HG02973 (cell line): ENCODE measurements at regions not wholly inside any gene's neighbourhood (a gene's known extent, or its start where the extent isn't known, plus 50 kb on each side); places are given as distances from the start of the nearest gene placed in this dataset.
"Not testable (repeated sequence)": the region's sequence is repeated elsewhere in the genome, so short reads cannot be mapped to it uniquely, and the experiment has no call there.

Experiments
- ATAC-seq: cut with Tn5 transposase; IDR thresholded peaks from one replicate; pipeline ENCODE4 v1.9.1; 2021; ENCODE audit warnings: moderate library complexity; ENCODE audit not compliant: unreplicated experiment

GRCh38 chr3:18086078-18086477 is 339.1 kb downstream of the SATB1 start:
- no peak for ATAC-seq

- no peak for ATAC-seq
These were observed 339.7 kb downstream of the SATB1 start for GRCh38 chr3:18085429-18085828.

GRCh38 chr3:18083273-18083590 is 340.8 kb upstream of the TBC1D5 start:
- ATAC-seq = not testable (repeated sequence)

DNA sequence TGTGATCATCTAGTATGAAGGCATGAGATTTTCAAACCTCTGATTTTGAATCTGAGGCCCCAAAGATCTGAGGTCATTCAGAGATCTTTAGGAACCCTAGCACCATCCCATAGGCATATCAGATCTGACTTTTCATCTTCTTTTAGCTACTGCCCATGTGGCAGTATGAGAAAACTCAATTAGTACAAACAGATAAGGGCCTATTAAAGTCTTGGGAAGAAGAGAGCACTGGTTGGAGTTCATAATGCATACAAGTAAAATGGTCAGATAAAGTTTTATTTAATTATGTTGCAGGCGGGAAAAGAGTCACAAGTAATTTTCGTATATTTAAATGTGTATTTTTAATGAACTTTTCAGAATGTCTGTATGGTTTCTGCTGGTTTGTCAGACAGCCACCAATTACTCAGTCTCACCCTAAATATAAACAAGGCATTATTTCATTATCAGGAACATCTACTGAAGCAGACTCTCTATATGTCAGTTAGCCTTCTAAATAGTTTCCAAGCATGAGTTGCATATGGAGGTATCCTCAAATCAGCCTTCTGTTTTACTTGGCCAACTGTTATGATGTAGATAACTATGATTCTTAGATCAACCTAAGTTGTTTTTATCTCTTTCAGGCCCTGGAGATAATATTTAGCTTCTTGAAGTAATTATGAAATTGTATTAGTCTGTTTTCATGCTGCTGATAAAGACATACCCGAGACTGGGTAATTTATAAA is 340.3 kb upstream of the TBC1D5 start:
- ATAC-seq = no peak

DNA sequence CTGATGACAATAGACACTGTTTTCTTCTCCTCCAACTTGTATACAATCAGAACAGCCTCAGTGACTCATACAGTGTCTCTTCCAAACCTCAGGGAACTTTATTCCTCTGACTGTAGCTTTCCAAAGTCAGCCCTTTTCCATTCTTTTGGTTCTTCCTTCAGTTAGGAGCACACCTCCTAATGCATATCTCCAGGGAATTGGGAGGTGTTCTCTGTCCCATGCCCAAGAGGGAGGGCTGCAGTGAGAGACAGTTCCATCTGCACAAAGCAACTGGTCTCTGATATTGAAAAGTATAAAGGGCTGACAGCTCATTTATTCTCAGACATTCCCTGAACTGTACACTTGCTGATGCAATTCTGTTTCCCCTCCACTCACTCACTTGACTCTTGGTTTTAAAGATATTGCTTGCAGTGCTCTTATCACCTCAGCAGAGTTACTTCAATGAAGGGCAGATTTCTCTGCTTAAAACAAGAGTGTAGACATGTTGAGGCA is 337.8 kb upstream of the TBC1D5 start:
- ATAC-seq = no peak

- ATAC-seq = no peak
These were observed 337.3 kb upstream of the TBC1D5 start for GRCh38 chr3:18079739-18080138.

DNA sequence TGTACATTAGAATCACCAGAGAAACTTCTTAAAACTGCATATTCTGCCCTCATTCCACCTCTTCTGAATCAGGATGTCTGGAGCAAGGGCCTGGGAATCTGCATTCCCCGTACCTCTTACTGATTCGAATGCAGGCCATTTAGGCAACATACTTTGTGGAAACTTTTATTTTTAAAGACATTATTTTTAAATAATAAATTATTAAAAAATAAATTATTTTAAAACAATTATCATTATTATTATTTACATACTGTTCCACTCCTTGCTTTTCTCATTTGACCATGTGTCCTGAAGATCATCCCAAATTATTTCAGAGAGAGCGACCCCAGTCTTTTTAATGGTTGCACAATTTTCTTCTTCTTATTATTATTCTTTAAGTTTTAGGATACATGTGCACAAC is 336.6 kb upstream of the TBC1D5 start:
- no peak for ATAC-seq

DNA sequence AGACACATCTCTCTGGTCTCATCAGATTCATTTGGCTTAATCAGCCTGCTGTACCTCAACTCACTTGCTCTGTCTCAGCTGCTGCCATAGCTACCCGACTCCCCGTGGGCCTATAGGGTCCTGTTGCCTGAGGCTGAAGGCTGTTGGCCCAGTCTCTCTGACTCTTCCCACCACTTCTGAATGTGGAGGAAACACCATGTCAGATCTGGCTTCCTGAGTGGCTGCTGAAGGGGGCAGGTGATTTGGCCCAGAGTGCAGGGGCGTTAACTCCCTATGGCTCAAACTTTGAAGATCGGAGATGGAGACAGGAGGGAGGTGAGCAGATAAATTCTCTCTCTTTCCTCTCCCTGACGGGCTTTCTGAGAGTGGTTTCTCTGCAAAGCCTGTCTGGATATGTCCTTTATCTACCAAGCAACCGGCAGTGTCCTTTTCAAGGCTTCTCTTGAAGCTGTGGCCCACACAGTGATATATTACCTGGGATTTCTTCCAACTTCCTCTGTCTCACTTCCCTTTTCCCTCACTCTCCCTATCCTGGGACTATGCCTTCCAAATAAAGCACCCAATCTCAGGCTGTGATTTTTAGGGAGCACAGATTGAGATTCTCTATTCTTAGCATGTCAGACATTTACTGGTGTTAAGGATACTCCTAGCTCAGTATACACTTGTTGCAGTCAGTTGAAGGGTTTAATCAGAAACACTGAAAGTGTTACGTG is 334.9 kb upstream of the TBC1D5 start:
- no peak for ATAC-seq

- no peak for ATAC-seq
These were observed 333.9 kb upstream of the TBC1D5 start for GRCh38 chr3:18076301-18076700.

GRCh38 chr3:18075799-18076198 is 333.4 kb upstream of the TBC1D5 start:
- no peak for ATAC-seq

DNA sequence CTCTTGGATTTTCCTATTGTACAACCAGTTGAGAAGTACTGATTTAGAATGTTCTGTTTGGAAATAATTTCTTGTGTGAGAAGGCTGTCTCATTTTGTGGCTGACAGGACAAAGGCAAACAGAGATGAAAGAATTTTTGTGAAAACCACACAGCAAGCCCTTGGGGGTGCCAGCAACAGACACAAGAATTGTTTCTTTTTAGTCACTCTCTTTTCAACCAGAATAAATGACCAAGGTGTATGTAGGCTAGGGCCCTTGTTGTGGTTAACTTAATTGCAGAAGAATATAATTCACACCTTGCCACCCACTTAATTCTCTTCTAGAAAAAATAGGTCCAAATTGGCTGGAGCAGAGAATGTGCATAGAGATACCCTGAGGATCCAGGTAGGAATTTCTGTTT is 329.4 kb upstream of the TBC1D5 start:
- no peak for ATAC-seq

- no peak for ATAC-seq
These were observed 328.5 kb upstream of the TBC1D5 start for GRCh38 chr3:18070944-18071343.

DNA sequence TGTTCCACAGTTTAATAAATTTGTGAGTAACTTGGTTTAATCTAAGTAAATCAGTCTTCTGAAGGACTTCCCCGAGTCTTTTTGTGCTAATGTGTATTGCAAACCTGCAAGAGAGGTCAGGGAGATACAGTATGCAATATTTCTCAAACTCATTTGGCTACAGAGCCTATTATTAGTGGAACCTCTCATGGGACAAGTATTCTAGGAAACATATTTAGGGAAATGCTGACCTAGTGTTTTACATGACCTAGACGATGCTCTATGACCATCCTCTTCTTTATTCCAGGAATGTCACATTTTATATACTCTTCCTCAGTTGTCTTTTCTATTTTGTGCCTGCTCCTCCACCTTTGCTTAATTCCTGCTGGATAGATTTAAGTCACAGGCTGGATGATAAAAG is 327.8 kb upstream of the TBC1D5 start:
- ATAC-seq = no peak

DNA sequence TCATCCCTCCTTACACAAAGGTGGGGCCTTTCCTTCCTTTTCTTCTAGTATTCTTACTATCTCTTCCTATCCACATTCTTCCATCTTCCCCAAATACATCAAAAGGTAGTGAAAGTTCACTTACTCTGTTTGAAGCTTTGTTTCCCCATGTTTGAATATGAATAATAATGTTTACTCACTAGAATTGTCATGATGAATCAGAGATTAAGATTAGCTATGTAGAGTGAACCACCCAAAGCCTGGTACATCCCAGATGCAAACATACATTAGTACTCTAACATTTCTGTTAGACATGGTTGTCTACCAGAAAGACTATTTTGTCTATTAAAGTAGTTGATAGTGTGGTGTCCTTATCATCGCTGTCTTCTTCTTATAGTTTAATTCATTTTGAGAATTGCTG is 327.1 kb upstream of the TBC1D5 start:
- no peak for ATAC-seq

- ATAC-seq = no peak
These were observed 324.6 kb upstream of the TBC1D5 start for GRCh38 chr3:18066899-18067582.

DNA sequence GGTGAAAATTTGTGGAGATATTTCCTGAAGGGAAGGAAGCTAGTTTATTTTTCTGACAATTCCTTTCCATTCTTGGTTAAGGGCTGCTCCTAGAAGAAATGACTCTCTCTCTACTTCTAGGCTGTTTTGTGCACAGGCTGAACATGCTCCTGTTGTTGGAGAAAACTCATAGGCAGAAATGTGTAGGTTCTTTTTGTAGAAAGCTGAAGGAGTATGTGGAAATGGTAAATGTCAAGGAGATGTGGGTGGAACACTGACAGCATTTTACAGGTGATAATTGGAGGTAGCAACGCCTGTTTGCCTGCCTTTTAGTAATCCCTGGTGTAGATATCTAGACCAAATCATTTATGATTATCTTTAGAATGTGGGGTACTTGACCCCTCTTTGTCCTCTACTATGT is 322.2 kb upstream of the TBC1D5 start:
- no peak for ATAC-seq

- ATAC-seq = no peak
These were observed 320.2 kb upstream of the TBC1D5 start for GRCh38 chr3:18062657-18063025.

DNA sequence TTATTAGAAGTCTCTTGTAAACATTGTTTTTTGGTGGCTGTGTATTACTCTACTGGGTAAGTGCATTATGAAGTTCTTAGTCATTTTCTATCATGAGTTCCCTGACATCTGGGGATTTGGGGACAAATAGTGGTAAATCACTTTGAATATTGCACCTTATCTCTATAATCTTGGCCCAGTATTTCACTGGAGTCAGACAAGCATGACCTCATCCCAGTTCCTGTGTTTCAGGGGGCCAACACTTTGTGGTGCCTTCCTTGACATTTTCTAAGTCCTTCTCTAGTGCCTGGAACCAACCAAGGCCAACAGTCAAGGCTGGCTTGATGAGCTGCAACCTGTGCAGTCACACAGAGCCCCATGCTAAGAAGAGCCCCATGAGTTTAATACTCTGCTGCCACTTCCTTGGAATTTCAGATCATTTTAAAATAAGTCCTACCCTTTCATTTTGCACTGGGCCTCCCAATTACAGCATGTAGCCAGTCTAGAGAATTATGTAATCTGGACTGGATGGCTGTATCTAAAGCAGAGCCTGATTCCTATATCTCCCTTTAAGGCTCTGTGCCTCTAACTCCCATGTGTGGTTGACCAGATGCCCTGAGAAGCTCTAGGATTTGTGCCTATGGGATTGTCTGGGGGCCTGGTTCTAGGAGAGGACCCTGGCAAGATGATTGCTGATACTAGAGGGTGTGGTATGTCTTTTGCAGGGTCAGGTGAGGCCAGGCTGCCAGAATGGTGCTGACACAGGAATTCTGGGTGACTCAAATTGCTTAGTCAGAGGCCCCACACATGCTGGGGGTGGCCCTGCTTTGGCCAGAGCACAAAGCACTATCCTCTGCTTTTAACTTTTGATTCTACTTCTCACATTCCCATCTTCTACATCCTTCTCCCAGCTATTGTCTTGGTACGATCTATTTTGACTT is 319.6 kb upstream of the TBC1D5 start:
- no peak for ATAC-seq

GRCh38 chr3:18058666-18059065 is 316.2 kb upstream of the TBC1D5 start:
- ATAC-seq = no peak

DNA sequence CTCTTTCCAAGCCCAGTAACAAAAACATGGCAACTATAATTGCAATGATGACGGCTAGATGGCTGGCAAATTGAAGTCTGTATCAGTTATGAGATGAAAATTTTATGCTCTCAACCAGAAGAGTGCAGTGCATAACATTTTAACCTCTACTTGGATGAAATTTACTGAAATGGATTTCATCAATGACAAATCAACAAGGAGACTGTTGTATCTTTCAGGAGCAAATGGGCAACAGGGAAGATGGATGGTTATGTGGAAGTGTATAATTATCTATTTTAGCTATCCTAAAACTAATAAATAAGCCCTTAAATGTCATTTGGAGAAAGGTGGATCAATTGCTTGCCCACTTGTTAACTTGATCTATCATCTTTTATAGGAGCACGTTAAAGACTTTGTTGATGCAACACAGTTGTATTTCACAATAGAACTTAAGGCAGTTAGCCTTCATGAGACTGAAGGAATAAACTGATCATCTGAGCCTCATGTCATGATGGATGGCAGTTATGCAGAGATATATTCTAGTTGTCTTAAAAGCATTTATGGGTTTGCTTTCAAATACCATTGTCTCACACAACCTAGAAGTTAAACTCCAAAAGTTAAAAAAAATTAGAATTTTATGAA is 315.1 kb upstream of the TBC1D5 start:
- no peak for ATAC-seq

DNA sequence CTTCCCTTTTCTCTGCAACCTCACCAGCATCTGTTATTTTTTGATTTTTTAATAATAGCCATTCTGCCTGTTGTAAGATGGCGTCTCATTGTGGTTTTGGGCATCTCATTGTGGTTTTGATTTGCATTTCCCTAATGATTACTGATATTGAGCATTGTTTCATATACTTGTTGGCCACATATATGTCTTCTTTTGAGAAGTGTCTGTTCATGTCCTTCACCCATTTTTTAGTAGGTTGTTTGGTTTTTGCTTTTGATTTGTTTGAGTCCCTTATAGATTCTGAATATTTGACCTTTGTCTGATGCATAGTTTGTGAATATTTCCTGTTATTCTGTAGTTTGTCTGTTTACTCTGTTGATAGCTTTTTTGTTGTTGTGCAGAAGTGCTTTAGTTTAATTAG is 312.2 kb upstream of the TBC1D5 start:
- ATAC-seq = no peak
